SKM-1 treated with dmso at 0.1 percent for 144 hours (cell line): ENCODE measurements at regions not wholly inside any gene's neighbourhood (a gene's known extent, or its start where the extent isn't known, plus 50 kb on each side); places are given as distances from the start of the nearest gene placed in this dataset.

Experiments used
- DNase-seq: peaks from one replicate; lab custom pipeline; 2025; ENCODE audit not compliant: unreplicated experiment; lab: John Stamatoyannopoulos, UW

DNA sequence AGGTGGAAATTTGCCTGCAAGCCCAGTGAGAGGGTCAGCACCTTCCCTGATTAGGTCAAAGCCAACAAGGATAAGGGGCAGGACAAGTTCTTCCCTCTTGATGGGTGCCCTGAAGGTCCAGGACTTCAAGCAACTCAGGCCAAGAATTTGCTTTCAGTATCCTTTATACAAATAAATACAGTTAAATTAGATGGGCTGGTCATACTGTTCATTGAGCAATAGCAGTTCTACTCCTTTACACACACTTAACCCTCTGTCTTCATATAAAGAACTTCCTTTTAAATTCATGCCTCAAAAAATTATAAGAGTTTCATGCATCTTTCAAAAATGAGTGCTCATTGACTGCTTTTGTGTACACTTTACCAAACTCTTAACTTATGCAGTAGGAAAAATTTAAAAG lies 392.0 kb downstream of the SPRY1 start:
- DNase-seq, result no peak

DNA sequence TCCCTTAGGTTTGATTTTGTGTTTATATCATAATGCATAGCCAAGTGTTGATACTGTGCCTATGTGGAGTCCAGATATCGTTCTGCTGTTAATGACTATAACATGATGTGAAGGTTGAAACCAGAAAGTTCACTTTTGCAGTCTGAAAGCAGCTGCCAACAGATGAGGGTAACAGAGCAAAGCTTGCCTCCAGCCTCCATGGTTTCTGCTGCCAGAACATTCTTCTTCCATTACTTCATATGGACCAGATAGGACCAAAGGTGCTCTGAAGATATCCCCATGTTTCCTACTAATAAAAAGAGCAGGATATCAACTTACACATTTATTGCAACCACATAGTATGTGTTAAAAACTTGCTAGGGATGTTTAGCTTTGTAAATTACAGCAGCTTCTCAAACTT lies 394.1 kb downstream of the SPRY1 start:
- no peak for DNase-seq

DNA sequence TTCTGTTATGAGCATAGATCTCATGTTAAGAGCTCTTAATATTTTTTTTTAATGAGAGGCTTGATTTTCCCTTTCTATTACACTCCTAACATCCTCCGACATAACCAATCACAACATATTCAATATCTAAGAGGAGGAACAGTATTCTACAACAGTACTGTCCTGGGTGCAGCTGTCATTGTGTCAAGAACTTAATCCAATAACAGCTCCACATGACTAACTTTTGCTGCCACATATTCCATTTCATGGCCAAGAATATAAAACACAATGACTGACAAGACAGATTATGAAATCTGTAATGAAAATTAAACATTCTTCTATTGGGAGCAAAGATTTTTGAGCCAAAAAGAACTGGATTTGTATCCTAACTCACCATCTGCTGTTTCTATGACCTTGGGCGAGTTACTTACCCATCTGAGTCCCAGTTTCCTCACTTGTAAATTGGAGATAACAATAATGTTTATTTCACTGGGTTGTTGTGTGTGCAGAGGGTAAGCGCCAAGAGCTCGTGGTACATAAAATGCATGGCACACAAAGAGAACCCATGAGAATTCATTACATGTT lies 405.6 kb downstream of the SPRY1 start:
- DNase-seq, result no peak

DNA sequence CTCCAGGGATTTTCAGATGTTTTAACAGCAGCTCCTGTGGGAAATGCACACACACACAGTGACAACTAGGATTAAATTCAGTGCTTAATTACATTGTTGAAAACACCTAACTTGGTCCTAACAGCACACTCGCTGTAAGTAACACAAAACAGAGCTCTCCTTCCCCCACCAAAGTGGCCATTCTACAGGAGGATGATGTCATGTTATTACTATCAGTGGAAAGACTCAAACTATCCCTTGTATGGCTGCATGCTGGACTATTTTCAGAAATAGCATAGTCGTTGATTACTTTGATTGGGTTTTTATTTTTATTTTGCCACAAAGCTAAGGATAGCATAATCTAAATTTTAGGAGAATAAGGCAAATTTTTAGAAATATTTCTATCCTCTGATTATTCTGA lies 406.3 kb downstream of the SPRY1 start:
- no peak for DNase-seq

DNA sequence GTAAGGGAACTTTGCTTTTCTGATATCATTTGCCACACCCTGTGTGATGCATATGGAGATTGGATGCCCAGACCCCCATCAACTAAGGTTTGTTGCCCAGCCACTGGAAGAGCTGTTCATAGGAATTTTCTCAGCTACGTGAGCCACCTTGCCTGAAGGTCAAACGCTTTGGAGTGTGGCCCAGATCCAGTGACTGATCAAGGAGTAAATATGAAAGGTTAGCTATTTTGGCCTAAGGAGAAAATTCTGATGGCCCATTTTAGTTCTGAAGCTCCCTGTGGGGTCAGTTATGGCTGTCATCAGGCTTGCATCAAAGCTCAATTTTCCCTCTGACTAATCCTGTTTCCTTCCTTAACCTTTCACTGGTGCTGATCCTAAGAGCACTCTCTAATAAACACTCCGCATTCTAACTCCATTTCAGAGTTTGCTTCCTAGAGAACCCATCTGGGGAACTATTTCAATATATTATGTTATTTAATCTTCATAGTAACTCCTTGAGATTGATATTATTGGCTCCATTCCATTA lies 407.7 kb downstream of the SPRY1 start:
- no peak for DNase-seq

DNA sequence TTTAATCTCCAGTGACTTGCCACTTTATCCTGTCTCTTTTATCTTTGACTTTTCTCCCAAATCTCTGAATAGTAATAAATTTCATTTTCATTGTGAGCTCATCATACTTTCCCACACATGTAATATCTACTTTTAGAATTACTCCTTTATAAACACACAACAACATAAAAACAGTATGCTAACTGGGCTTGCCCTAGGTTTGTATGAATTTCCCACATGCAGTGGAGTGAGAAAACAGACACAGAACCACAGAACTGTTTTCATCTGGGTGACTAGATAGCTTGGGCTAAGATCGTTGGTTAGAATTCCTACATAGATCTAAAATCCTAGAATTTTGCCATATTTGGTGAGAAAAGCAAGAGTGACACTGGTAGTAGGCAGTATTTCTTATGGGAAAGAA lies 409.5 kb downstream of the SPRY1 start:
- DNase-seq, result no peak

DNA sequence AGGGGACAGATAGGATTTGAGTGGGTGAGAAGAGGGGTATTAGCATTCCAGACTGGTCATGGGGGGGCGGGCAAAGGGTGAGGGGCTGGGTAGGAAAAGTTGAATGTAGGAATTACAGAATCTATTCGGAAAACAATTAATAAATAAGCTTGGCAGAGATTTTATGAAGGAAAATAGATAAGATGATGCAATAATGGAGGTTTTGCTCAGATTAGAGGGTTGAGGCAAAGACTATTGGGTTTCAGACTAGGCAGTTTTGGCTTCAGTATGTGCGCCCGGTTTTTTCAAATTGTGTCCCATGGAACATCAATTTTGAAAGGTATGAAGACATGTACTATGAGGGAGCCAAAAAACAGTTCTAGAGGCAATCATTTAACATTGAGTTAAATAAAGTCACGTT lies 410.6 kb downstream of the SPRY1 start:
- no peak for DNase-seq

DNA sequence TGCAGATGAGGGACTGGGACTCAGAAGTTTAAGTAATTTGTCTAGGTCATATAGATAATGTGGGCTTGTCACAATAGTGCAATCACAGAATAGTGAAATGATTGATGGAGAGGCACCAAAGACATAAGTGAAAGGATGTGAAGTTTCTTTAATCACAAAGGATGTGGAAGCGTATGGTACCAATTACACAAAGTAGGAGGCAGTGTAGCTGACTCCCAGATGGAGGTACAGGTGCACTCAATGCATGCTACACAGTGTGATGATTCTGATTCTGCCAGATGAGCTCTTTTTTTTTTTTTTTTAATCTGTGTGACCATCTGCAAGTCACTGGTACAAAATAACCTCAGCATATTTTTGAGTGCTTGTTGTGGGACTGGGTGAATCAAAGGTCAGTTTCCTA lies 411.3 kb downstream of the SPRY1 start:
- DNase-seq, result no peak

DNA sequence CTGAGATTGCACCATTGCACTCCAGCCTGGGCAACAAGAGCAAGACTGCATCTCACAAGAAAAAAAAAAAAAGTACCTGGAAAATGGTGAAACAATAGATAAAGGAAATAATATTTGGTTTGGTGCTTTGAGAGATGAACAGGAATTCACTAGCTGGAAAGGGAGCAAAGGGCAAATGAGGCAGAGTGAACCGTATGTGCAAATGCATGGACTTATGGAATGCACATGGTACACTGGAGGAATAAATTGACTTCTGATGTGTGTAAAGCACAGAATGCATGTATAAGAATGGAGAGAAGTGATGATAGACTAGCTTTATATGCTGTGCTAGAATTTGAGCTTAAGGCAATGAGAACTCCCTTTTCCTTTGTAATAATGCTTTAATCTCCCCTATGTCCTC lies 413.3 kb downstream of the SPRY1 start:
- no peak for DNase-seq

DNA sequence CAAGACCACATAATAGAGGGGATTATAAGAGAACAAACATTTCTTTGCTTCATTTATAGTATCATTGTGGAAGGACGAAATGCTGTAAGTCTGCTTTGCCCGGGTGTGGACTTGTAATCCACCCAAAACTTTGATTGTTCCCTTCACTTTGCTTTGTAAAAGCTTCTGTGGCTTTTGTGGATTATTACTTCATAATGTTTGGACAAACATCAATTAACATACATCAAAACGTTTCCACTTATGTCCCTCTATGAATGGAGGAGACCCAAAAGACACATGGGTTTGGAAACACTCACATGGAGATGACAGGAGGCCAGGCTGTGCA lies 415.4 kb downstream of the SPRY1 start:
- no peak for DNase-seq

DNA sequence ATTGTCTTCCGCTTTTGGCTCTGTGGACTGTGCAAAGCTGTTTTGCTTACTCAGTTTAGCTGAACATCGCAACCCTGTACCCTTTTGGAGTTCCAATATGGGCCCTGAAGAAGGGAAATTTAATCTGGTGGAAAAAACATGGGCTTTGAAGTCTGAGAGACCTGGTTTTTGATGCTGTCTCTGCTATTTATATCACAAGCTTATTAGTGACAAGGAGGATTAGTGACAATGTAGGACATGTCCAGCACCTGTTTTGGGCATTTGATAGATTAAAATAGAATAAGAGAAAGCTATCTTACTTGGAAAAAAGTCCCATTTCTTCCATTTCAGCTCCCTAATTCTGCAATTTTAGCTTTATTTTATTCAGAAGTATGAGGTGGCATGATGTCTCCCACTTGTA lies 417.3 kb downstream of the SPRY1 start:
- DNase-seq, result no peak

DNA sequence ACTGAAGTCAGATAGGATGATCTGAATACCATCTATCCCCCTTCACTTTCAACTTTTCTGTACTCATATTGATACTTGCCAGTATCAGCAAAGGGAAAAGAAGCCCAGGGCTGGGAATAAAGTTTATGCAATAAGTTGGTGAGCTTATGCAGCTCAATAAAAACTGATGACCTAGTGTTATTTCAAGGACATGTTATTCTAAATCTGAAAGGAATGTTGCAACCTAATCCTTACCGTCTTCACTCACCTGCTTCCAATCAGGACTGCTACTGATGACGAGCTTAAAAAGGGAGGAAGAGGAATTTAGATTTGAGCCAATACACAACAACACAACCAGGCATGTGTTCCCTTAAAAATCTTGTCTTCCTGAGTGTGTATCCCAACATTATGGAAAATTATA lies 419.9 kb downstream of the SPRY1 start:
- DNase-seq, result no peak

DNA sequence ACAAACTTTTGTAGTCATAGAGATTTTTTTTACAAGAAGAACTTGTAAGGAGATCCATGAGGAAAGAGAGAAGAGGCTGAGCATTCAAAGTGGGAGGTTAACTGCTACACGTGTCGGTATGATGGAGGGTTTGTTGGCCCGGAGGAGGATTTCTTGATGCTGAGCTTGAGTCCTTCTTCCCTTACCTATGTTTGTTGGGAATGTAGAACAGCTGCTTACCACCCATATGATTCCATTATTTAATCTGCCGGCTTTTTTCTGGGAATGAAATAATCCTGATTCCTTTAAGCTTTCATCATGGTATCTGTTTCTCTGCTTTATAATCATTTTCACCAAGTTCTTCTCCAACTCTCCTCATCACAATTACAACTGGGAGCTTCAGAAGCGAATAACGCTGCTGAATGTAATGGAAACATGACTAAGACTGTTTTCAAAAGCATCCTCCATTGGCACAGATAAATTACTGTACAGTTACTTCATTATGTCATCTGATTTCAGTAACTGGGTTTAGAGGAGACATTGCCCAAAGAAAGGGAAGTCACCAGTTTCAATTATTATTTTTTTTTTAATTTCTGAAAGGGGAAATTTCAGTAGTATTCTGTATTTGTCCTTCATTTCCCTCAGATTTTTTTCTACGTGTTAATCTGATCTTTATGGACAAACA lies 420.6 kb downstream of the SPRY1 start:
- no peak for DNase-seq

DNA sequence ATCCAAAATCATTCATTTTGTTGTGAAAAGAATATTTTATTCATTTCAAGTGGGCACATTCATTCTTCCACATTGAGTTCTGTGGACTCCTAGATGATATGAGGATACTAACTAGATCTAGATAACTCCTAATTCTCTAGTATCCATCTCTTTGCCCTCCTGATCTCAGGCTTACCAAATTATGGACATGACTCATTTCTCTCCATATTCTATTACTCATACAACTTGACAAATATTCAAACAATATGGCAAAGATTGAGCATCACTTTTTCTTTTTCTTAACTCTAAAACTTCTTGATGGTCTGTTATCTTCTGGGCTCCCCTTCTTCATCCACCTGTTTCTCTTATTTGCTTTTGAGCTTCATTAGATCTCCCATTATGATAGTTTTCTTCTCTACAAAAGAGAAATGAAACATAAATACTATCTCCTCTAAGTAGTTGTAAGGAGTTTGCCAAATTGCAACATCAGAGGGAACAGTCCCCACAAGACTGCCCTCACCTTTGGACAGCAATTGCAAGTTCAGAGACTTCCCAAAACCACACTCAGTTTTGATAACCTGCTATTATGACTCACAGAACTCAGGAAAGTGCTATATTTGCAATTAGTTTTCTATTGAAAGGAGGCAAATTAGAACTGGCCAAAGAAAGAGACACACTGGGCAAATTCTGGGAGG lies 422.9 kb downstream of the SPRY1 start:
- no peak for DNase-seq

DNA sequence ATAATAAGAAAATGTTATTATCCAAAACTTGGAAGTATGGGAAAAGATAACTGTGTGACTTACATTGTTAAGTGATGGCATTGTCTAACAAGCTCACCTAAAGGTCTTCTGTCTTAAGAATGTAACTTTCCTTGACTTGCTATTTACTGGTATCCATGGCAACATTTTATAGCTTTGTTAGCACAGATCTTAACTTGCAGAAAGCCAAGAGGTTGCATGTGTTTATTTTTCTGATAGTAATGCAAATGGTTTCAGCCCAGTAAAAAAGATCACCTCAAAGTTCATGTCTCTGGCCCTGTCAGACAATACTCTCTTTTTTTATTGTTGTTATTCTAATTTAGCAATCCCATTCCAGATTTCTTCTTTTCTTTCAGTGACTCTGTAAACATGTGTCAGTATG lies 425.3 kb downstream of the SPRY1 start:
- no peak for DNase-seq

DNA sequence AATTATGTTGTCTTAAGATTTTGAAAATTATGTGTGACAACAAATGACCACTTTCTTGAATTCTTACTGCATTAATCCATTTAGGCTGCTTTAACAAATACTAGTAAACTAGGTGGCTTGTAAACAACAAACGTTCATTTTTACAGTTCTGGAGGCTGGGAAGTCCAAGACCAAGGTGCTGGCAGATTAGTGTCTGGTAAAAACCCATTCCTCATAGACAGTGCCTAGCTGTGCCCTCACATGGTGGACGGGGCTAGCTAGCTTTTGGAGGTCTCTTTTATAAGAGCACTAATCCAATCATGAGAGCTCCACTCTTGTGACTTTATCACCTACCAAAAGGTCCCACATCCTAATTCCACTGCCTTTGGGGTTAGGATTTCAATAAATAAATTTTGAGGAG lies 425.8 kb downstream of the SPRY1 start:
- DNase-seq, result no peak

DNA sequence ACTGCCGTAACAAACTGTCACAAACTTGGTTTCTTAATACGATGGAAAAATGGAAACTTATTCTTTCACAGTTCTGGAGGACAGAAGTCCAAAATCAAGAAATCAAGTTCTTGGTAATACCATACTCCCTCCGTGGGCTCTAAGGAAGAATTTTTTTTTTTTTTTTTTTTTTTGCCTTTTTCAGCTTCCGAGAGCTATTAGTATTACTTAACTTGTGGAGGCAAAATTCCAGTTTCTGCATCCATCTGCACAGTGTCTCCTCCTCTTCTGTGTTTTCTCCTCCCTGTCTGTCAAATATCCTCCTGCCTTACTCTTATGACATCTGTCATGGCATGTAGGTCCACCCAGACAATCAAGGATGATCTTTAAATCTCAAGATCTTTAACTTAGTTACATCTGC lies 426.6 kb downstream of the SPRY1 start:
- no peak for DNase-seq

DNA sequence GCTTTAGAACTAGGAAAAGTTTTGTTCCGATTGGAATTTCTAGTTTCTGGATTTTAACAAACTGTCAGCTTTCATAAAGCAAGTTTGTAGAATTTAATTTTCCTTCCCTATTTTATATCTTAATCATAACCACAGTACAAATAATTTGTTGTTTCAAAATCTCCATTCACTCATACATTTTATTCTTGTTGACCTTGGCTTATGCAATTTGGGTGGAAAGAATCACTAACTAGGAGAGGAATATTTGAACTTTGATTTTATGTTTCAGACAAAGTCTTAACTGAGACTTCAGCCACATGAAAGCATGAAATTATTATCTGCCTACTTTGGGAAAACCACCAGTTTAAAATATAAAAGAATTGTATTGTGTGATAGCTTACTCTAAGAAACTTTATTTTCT lies 427.9 kb downstream of the SPRY1 start:
- DNase-seq, result no peak

DNA sequence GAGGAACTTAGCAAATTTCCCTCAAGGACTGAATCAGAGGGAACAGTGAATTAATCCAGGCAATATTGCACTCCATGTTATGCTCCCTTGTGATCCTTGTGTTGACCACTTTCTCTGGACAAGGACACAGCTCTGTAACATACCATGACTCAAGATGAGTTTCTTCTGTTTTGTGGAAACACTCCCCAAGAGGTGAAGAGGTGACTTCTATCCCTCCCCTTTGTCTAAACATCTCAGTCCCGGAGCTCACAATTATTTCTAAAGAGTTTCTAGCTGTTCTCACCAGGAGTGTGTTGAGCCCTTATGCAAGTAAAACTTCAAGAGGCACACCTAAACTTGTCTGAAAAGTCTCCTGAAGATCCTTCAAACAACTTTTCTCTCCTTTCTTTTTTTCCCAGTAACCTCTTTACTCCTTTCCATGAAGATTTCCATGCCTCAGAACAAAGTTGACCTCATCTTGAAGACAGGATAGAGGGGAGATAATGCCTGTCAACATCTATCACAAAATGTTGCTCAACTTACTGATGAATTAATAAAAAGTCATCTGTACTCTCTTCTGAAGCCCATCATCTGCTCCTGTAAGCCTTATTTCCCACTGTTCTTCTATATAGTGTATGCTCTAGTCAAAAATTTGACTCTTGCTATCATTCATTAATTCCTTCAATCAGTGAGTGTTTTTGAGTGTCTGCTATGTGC lies 429.1 kb downstream of the SPRY1 start:
- no peak for DNase-seq

DNA sequence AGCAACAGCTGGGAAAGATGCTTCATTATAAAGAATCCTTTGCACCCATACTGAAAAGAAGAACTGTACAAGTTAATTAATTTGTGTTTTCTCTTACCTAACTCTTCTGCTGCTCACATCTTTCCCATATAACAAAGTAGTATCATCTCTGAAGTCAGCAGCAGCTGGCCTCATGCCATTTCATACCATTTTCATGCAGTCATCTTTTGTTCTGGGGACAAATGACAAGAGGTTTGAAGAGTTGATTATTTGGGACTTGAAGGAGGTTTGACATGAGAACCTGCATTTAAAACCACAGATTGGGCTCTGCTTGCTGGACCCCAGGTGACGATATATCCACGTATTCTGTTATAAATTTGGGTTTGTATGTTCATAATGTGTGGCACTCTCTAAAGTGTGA lies 430.3 kb downstream of the SPRY1 start:
- DNase-seq, result no peak

DNA sequence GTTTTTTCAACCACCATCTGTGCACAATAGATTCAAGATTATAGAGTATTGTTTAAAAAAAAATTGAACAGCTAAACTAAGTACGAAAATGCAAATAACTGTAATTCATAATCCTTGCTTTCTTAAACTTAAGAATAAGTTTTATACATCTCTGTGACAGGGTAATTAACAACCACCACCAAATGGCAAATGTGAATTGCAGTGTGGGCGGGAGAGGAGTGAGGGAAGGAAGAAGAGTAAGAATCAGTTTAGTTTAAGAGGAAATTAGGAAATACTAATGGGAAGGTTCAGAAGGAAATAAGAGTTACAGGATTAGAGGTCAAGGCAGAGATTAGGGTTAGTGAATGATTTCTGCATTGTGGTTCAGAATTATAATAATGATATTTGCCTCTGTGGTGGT lies 430.9 kb downstream of the SPRY1 start:
- DNase-seq, result no peak

DNA sequence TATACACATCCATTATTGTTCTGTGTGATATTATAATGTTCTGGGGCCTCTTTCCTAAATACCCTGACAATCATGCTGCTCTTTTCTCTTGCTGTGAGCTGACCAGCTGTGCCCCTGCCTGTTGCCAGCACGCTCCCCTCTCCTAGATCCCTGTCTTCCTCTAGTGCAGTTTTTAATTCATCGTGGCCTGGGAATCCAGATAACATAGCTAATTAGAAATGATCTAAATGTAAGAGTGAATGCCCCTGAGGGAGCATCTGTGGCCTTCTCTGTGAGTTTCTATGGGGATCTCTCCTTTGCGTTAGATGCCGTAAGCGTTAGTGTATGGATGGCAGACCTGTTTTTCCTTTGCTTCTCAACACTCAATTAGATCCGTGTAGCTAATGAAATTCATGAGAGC lies 434.3 kb downstream of the SPRY1 start:
- DNase-seq, result no peak
